Hepatocyte (in vitro differentiated cells): ENCODE measurements at regions not wholly inside any gene's neighbourhood (a gene's known extent, or its start where the extent isn't known, plus 50 kb on each side); places are given as distances from the start of the nearest gene placed in this dataset.

Experiments used
- CTCF ChIP-seq: fragments of 200-600 bp; sonication (generic); IDR thresholded peaks from 2 replicates; pipeline ENCODE4 v1.5.1; 2016; ENCODE audit warnings: antibody characterized with exemption, mild to moderate bottlenecking; ENCODE audit not compliant: poor library complexity
- EZH2phosphoT487 ChIP-seq: fragments of 200-600 bp; sonication (generic); IDR thresholded peaks from one replicate; pipeline ENCODE4 v1.6.1; 2018; ENCODE audit warnings: antibody characterized with exemption, mild to moderate bottlenecking, low read depth, moderate library complexity; ENCODE audit not compliant: unreplicated experiment, severe bottlenecking

GRCh38 chr1:238783633-238784032, 602.7 kb upstream of the CHRM3 start:
- TF ChIP-seq EZH2phosphoT487 (no peak), CTCF (no peak)
